ENCODE measurements at regions not wholly inside any gene's neighbourhood (a gene's known extent, or its start where the extent isn't known, plus 50 kb on each side); places are given as distances from the start of the nearest gene placed in this dataset.

DNA sequence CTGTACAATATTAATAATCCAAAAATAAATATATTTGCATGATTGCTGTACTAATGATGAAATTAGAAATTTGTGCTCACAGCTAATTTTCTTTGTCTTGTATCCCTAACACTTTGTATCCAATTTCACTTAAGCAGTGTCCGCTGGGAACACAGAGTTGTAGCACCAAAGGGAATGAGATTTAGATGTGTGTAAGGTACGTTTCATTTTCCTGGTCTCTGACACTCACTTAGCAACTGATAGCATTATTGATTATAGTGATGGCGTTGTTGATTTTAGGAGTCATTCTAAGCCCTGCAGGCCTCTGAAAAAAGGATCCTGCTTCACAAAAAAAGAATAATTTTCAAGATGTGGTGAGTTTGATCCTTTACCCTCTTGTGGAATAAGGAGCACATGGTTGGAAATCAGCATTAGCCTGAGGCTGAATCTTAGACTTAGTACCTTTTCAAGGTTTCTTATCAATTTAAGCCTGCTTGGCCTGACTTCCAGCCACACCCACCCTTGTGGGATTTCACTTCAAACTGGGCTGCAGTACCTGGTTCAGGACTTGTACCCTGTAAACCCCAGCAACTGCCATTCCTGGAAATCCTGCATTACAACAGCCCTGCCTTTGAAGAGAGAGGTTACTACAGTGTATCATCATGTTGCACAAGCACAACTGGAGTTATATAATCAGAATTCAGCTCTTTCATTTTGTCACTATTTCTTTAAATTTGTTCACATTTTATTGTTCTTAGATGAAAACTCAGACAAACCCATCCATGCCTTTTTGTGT lies 116.2 kb downstream of the RND3 start:
- TF ChIP-seq, protein P1, sequence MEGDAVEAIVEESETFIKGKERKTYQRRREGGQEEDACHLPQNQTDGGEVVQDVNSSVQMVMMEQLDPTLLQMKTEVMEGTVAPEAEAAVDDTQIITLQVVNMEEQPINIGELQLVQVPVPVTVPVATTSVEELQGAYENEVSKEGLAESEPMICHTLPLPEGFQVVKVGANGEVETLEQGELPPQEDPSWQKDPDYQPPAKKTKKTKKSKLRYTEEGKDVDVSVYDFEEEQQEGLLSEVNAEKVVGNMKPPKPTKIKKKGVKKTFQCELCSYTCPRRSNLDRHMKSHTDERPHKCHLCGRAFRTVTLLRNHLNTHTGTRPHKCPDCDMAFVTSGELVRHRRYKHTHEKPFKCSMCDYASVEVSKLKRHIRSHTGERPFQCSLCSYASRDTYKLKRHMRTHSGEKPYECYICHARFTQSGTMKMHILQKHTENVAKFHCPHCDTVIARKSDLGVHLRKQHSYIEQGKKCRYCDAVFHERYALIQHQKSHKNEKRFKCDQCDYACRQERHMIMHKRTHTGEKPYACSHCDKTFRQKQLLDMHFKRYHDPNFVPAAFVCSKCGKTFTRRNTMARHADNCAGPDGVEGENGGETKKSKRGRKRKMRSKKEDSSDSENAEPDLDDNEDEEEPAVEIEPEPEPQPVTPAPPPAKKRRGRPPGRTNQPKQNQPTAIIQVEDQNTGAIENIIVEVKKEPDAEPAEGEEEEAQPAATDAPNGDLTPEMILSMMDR (IDR thresholded peaks at IDR 0.05) = no peak
- no peak for TF ChIP-seq POLR2AphosphoS5 (IDR thresholded peaks at IDR 0.05; ENCODE audit: low read depth, low read length)
- TF ChIP-seq, protein P2, sequence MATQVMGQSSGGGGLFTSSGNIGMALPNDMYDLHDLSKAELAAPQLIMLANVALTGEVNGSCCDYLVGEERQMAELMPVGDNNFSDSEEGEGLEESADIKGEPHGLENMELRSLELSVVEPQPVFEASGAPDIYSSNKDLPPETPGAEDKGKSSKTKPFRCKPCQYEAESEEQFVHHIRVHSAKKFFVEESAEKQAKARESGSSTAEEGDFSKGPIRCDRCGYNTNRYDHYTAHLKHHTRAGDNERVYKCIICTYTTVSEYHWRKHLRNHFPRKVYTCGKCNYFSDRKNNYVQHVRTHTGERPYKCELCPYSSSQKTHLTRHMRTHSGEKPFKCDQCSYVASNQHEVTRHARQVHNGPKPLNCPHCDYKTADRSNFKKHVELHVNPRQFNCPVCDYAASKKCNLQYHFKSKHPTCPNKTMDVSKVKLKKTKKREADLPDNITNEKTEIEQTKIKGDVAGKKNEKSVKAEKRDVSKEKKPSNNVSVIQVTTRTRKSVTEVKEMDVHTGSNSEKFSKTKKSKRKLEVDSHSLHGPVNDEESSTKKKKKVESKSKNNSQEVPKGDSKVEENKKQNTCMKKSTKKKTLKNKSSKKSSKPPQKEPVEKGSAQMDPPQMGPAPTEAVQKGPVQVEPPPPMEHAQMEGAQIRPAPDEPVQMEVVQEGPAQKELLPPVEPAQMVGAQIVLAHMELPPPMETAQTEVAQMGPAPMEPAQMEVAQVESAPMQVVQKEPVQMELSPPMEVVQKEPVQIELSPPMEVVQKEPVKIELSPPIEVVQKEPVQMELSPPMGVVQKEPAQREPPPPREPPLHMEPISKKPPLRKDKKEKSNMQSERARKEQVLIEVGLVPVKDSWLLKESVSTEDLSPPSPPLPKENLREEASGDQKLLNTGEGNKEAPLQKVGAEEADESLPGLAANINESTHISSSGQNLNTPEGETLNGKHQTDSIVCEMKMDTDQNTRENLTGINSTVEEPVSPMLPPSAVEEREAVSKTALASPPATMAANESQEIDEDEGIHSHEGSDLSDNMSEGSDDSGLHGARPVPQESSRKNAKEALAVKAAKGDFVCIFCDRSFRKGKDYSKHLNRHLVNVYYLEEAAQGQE (IDR thresholded peaks at IDR 0.05; ENCODE audit: insufficient read depth in 1 of 2, low read depth in 2 of 2, low read length in 1 of 2) = no peak
- TF ChIP-seq SIN3A (IDR thresholded peaks at IDR 0.05; ENCODE audit: borderline replicate concordance, insufficient read depth, low read depth, low read length) = no peak
- no peak for TF ChIP-seq TCF7L2 (IDR thresholded peaks at IDR 0.05; ENCODE audit: low read depth, low read length)
